H9 (cell line): ENCODE measurements at regions not wholly inside any gene's neighbourhood (a gene's known extent, or its start where the extent isn't known, plus 50 kb on each side); places are given as distances from the start of the nearest gene placed in this dataset.

Experiments
- DNase-seq: peaks from one replicate; pipeline ENCODE4 v3.0.0-alpha.2; 2017
- H2AFZ ChIP-seq: one replicate; pipeline ENCODE4 v1.6.1; 2013; ENCODE audit warnings: mild to moderate bottlenecking, low read length, control low read depth, moderate library complexity
- H2AK5ac ChIP-seq: 2 replicates; pipeline ENCODE4 v1.6.1; 2013; ENCODE audit warnings: low read length, control low read depth, mixed read lengths; ENCODE audit not compliant: insufficient read length
- H2BK120ac ChIP-seq: one replicate; pipeline ENCODE4 v1.6.1; 2013; ENCODE audit warnings: low read depth, mild to moderate bottlenecking, low read length, control low read depth, inconsistent platforms; ENCODE audit not compliant: poor library complexity, severe bottlenecking
- H2BK12ac ChIP-seq: 2 replicates; pipeline ENCODE4 v1.6.1; 2013; ENCODE audit warnings: low read length, control low read depth, mixed read lengths, low read depth; ENCODE audit not compliant: insufficient read length
- H2BK15ac ChIP-seq: 2 replicates; pipeline ENCODE4 v1.6.1; 2013; ENCODE audit warnings: low read depth, low read length, control low read depth
- H2BK20ac ChIP-seq: one replicate; pipeline ENCODE4 v1.6.1; 2013; ENCODE audit warnings: low read depth, mild to moderate bottlenecking, low read length, control low read depth, inconsistent platforms; ENCODE audit not compliant: poor library complexity, severe bottlenecking
- H2BK5ac ChIP-seq: 2 replicates; pipeline ENCODE4 v1.6.1; 2013; ENCODE audit warnings: low read length, control low read depth, mixed read lengths; ENCODE audit not compliant: insufficient read length
- H3K14ac ChIP-seq: 2 replicates; pipeline ENCODE4 v1.6.1; 2013; ENCODE audit warnings: low read length, control low read depth; ENCODE audit not compliant: insufficient read depth
- H3K18ac ChIP-seq: 2 replicates; pipeline ENCODE4 v1.6.1; 2013; ENCODE audit warnings: low read depth, mild to moderate bottlenecking, mixed read lengths, low read length, control low read depth; ENCODE audit not compliant: insufficient read length
- H3K23ac ChIP-seq: 2 replicates; pipeline ENCODE4 v1.6.1; 2013; ENCODE audit warnings: low read length, control low read depth, mixed read lengths, low read depth; ENCODE audit not compliant: insufficient read length
- H3K23me2 ChIP-seq: 2 replicates; pipeline ENCODE4 v1.6.1; 2013; ENCODE audit warnings: low read depth, mild to moderate bottlenecking, mixed read lengths, low read length, control low read depth; ENCODE audit not compliant: insufficient read length, poor library complexity, severe bottlenecking
- H3K27ac ChIP-seq: 2 replicates; pipeline ENCODE4 v1.5.1; 2013; ENCODE audit warnings: low read length, control low read depth, mixed read lengths, low read depth; ENCODE audit not compliant: insufficient read length
- H3K27me3 ChIP-seq: 2 replicates; pipeline ENCODE4 v1.6.1; 2013; ENCODE audit warnings: low read length, control low read depth, inconsistent platforms; ENCODE audit not compliant: insufficient read depth
- H3K4ac ChIP-seq: 2 replicates; pipeline ENCODE4 v1.6.1; 2013; ENCODE audit warnings: low read depth, mild to moderate bottlenecking, control low read depth, inconsistent platforms, low read length, moderate library complexity
- H3K4me1 ChIP-seq: 2 replicates; pipeline ENCODE4 v1.6.1; 2013; ENCODE audit warnings: low read length, control low read depth, inconsistent platforms; ENCODE audit not compliant: insufficient read depth
- H3K4me2 ChIP-seq: 2 replicates; pipeline ENCODE4 v1.6.1; 2013; ENCODE audit warnings: low read length, control low read depth, mixed read lengths; ENCODE audit not compliant: insufficient read length, insufficient read depth
- H3K56ac ChIP-seq: 2 replicates; pipeline ENCODE4 v1.6.1; 2013; ENCODE audit warnings: low read depth, mild to moderate bottlenecking, mixed read lengths, low read length, control low read depth; ENCODE audit not compliant: insufficient read length
- H3K79me1 ChIP-seq: 2 replicates; pipeline ENCODE4 v1.6.1; 2013; ENCODE audit warnings: low read depth, mild to moderate bottlenecking, moderate library complexity, low read length, control low read depth, inconsistent platforms; ENCODE audit not compliant: insufficient read depth, poor library complexity, severe bottlenecking
- H3K79me2 ChIP-seq: 2 replicates; pipeline ENCODE4 v1.6.1; 2013; ENCODE audit warnings: low read length, control low read depth, inconsistent platforms; ENCODE audit not compliant: insufficient read depth
- H3K9ac ChIP-seq: 2 replicates; pipeline ENCODE4 v1.6.1; 2013; ENCODE audit warnings: low read length, control low read depth, mixed read lengths; ENCODE audit not compliant: insufficient read length; ENCODE audit errors: extremely low read depth
- H3K9me3 ChIP-seq: one replicate; pipeline ENCODE4 v1.6.1; 2013; ENCODE audit warnings: low read depth, low read length, inconsistent platforms; ENCODE audit not compliant: control insufficient read depth
- H3T11ph ChIP-seq: one replicate; pipeline ENCODE4 v1.6.1; 2013; ENCODE audit warnings: mild to moderate bottlenecking, low read length, control low read depth, inconsistent platforms
- H4K20me1 ChIP-seq: one replicate; pipeline ENCODE4 v1.6.1; 2013; ENCODE audit not compliant: control insufficient read depth, insufficient read length, insufficient read depth
- H4K5ac ChIP-seq: 2 replicates; pipeline ENCODE4 v1.6.1; 2013; ENCODE audit warnings: low read depth, mild to moderate bottlenecking, mixed read lengths, low read length, control low read depth; ENCODE audit not compliant: insufficient read length
- H4K8ac ChIP-seq: replicated peaks from 2 replicates; pipeline ENCODE4 v1.6.1; 2013; ENCODE audit warnings: low read length, control low read depth, mixed read lengths, low read depth; ENCODE audit not compliant: insufficient read length
- H4K91ac ChIP-seq: 2 replicates; pipeline ENCODE4 v1.6.1; 2013; ENCODE audit warnings: low read depth, mild to moderate bottlenecking, moderate library complexity, mixed read lengths, low read length, control low read depth; ENCODE audit not compliant: insufficient read length
- H3K27ac Mint-ChIP-seq, 3 experiments: 2 replicates in 2 of 3; 3 replicates in 1 of 3; pipeline ENCODE4 v1.8.0; 2020 to 2021; ENCODE audit warnings: mixed read lengths in 3 of 3, mild to moderate bottlenecking in 1 of 3, moderate library complexity in 1 of 3
- H3K27me3 Mint-ChIP-seq: 2 replicates; pipeline ENCODE4 v1.8.0; 2021; ENCODE audit warnings: low read depth, mild to moderate bottlenecking, moderate library complexity, mixed read lengths
- H3K36me3 Mint-ChIP-seq, 3 experiments: 2 replicates in 2 of 3; 3 replicates in 1 of 3; pipeline ENCODE4 v1.8.0; 2020 to 2021; ENCODE audit warnings: low read depth in 3 of 3, mixed read lengths in 3 of 3; ENCODE audit not compliant: insufficient read depth in 1 of 3
- H3K4me1 Mint-ChIP-seq, 2 experiments: 2 replicates each; pipeline ENCODE4 v1.8.0; 2020; ENCODE audit warnings: mixed read lengths in 2 of 2
- H3K4me3 Mint-ChIP-seq, 2 experiments: 2 replicates in 1 of 2; 3 replicates in 1 of 2; pipeline ENCODE4 v1.8.0; 2020 to 2021; ENCODE audit warnings: mild to moderate bottlenecking in 2 of 2, mixed read lengths in 2 of 2, moderate library complexity in 1 of 2
- H3K9me3 Mint-ChIP-seq, 2 experiments: 2 replicates in 1 of 2; 3 replicates in 1 of 2; pipeline ENCODE4 v1.8.0; 2020; ENCODE audit warnings: mild to moderate bottlenecking in 2 of 2, mixed read lengths in 2 of 2, moderate library complexity in 1 of 2
- CTCF ChIP-seq: fragments of 200-600 bp; sonication (generic); conservative IDR thresholded peaks from 3 replicates; pipeline ENCODE4 v1.8.0; 2021; ENCODE audit warnings: antibody characterized with exemption, mild to moderate bottlenecking
- WGBS: extraction: QIAGEN DNeasy Blood & Tissue Kit; methylation state at CpG from one replicate; pipeline ENCODE4 v1.1.7; 2013; ENCODE audit warnings: missing lambda C conversion rate, low lambda C conversion rate, mixed read lengths; ENCODE audit not compliant: insufficient read length; ENCODE audit errors: extremely low coverage; 5-methylcytosine and 5-hydroxymethylcytosine counted together

- no peaks in the 10 kb centered on the region for H3K27me3 ChIP-seq
- no peak overlapping the region for H2BK20ac ChIP-seq
- H3K4me2 ChIP-seq, result no peak overlapping the region
- Mint-ChIP-seq H3K4me3 (no peak overlapping the region), H3K4me1 (peaks cover 21 to 27% of the 10 kb centered on the region in 2 experiments), H3K9me3 (peaks cover 0 to 3% of the 10 kb centered on the region in 2 experiments; a peak in 2 of 5 replicates), H3K27me3 (peaks cover 9% of the 10 kb centered on the region), H3K27ac (no peak overlapping the region; a peak in 1 of 7 replicates), H3K36me3 (no peaks in the 10 kb centered on the region)
- no peaks in the 10 kb centered on the region for H3K23me2 ChIP-seq
- H2BK120ac ChIP-seq, result no peak overlapping the region
- no peak overlapping the region for H2AK5ac ChIP-seq
- no peaks in the 10 kb centered on the region for H4K20me1 ChIP-seq
- H4K8ac ChIP-seq, result no peak overlapping the region
- H4K5ac ChIP-seq, result no peak overlapping the region
- DNase-seq, result no peak
- no peak overlapping the region for H3K27ac ChIP-seq
- no peaks in the 10 kb centered on the region for H3K79me2 ChIP-seq
- TF ChIP-seq CTCF, result no peak
- no peak overlapping the region for H3K4ac ChIP-seq
- WGBS, result no CpG with 5 or more reads among the region's 15 CpGs
- no peaks in the 10 kb centered on the region for H3K9me3 ChIP-seq
- no peak overlapping the region for H3K18ac ChIP-seq
- H2BK15ac ChIP-seq, result no peak overlapping the region
- H2AFZ ChIP-seq, result no peak overlapping the region
- no peak overlapping the region for H3K56ac ChIP-seq
- no peak overlapping the region for H3K14ac ChIP-seq
- H2BK5ac ChIP-seq, result no peak overlapping the region
- no peak overlapping the region for H4K91ac ChIP-seq
- H3K4me1 ChIP-seq, result no peaks in the 10 kb centered on the region; the same call in 1 of the 2 replicates
- no peak overlapping the region for H3K23ac ChIP-seq
- H3K79me1 ChIP-seq, result no peaks in the 10 kb centered on the region
- no peak overlapping the region for H3K9ac ChIP-seq
- no peak overlapping the region for H3T11ph ChIP-seq
- no peak overlapping the region for H2BK12ac ChIP-seq
These were observed 156.7 kb upstream of the SALL3 start for GRCh38 chr18:78822949-78823285.
